ENCODE measurements at regions not wholly inside any gene's neighbourhood (a gene's known extent, or its start where the extent isn't known, plus 50 kb on each side); places are given as distances from the start of the nearest gene placed in this dataset.

- TF ChIP-seq CTCF (IDR thresholded peaks at IDR 0.05; ENCODE audit: insufficient read depth, low read length, poor library complexity, severe bottlenecking), result no peak
- H3K4me3 ChIP-seq (ENCODE audit: low read depth, low read length), result no peak overlapping the region
- H3K27me3 ChIP-seq (ENCODE audit: control insufficient read depth, insufficient read depth, low read length), result no peaks in the 10 kb centered on the region
- no peak for DNase-seq (ENCODE audit: low read depth)
- H3K36me3 ChIP-seq (ENCODE audit: control insufficient read depth, insufficient read depth, low read length), result no peaks in the 10 kb centered on the region
Measured at GRCh38 chr5:105836268-105836667, 1834.5 kb downstream of the EFNA5 start.

DNA sequence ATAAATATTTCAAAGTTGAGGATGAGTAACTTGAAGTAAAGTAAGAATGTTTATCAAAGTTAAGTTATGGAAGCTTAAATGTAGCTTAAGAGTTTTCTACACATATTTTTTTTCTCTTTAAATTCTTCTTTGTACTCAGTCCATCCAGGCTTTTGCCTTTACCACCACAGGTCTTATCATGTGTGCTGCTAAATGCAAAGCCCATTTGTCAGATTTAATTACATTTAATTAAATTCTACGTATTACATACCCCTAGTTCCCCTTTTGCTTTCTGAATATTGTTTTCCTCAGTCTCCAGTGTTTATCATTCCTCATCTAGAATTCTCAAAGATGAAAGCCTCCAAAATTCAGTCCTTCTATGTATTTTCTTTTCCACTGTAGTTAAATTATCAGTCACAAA lies 1841.9 kb downstream of the EFNA5 start:
- Histone ChIP-seq H3K4me3 (ENCODE audit: low read depth, low read length) (no peak overlapping the region), H3K36me3 (ENCODE audit: control insufficient read depth, insufficient read depth, low read length) (no peaks in the 10 kb centered on the region), H3K27me3 (ENCODE audit: control insufficient read depth, insufficient read depth, low read length) (no peaks in the 10 kb centered on the region)
- DNase-seq (ENCODE audit: low read depth), result no peak
- TF ChIP-seq CTCF (IDR thresholded peaks at IDR 0.05; ENCODE audit: insufficient read depth, low read length, poor library complexity, severe bottlenecking), result no peak

GRCh38 chr5:105821800-105822199 lies 1848.9 kb downstream of the EFNA5 start:
- Histone ChIP-seq H3K4me3 (ENCODE audit: low read depth, low read length) (no peak overlapping the region), H3K27me3 (ENCODE audit: control insufficient read depth, insufficient read depth, low read length) (no peaks in the 10 kb centered on the region), H3K36me3 (ENCODE audit: control insufficient read depth, insufficient read depth, low read length) (no peaks in the 10 kb centered on the region)
- no peak for DNase-seq (ENCODE audit: low read depth)
- TF ChIP-seq CTCF (IDR thresholded peaks at IDR 0.05; ENCODE audit: insufficient read depth, low read length, poor library complexity, severe bottlenecking), result no peak

DNA sequence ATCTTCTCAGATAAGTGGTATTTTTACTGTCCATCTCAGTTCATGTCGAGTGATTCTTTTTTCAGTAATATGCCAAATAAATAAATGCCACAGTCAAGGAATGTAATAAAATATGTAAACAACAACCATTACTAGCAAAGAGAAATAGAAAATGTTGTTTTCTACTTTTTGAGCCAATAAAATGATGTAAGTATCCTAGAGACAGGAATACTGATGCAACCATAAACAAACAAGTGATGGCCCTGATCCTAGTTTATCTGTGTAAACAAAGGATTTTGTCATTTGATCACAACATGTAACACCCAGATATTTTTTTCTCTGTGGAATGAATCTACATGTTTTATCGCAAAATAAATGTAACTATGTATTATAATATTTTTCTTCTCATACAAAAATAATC lies 1852.8 kb downstream of the EFNA5 start:
- DNase-seq (ENCODE audit: low read depth), result no peak
- Histone ChIP-seq H3K36me3 (ENCODE audit: control insufficient read depth, insufficient read depth, low read length) (no peaks in the 10 kb centered on the region), H3K27me3 (ENCODE audit: control insufficient read depth, insufficient read depth, low read length) (no peaks in the 10 kb centered on the region), H3K4me3 (ENCODE audit: low read depth, low read length) (no peak overlapping the region)
- no peak for TF ChIP-seq CTCF (IDR thresholded peaks at IDR 0.05; ENCODE audit: insufficient read depth, low read length, poor library complexity, severe bottlenecking)

GRCh38 chr5:105817416-105817815 lies 1853.3 kb downstream of the EFNA5 start:
- Histone ChIP-seq H3K4me3 (ENCODE audit: low read depth, low read length) (no peak overlapping the region), H3K27me3 (ENCODE audit: control insufficient read depth, insufficient read depth, low read length) (no peaks in the 10 kb centered on the region), H3K36me3 (ENCODE audit: control insufficient read depth, insufficient read depth, low read length) (no peaks in the 10 kb centered on the region)
- DNase-seq (ENCODE audit: low read depth), result no peak
- no peak for TF ChIP-seq CTCF (IDR thresholded peaks at IDR 0.05; ENCODE audit: insufficient read depth, low read length, poor library complexity, severe bottlenecking)

GRCh38 chr5:105816961-105817360 lies 1853.8 kb downstream of the EFNA5 start:
- TF ChIP-seq CTCF (IDR thresholded peaks at IDR 0.05; ENCODE audit: insufficient read depth, low read length, poor library complexity, severe bottlenecking), result no peak
- DNase-seq (ENCODE audit: low read depth), result no peak
- H3K27me3 ChIP-seq (ENCODE audit: control insufficient read depth, insufficient read depth, low read length), result no peaks in the 10 kb centered on the region
- H3K36me3 ChIP-seq (ENCODE audit: control insufficient read depth, insufficient read depth, low read length), result no peaks in the 10 kb centered on the region
- H3K4me3 ChIP-seq (ENCODE audit: low read depth, low read length), result no peak overlapping the region
